GM12878 (cell line): ENCODE measurements at regions not wholly inside any gene's neighbourhood (a gene's known extent, or its start where the extent isn't known, plus 50 kb on each side); places are given as distances from the start of the nearest gene placed in this dataset.

Experiments used
- ATAC-seq: fragments of 200-7000 bp; cut with Tn5 transposase; 3 replicates; pipeline ENCODE4 v1.9.1; 2020; ENCODE audit warnings: mild to moderate bottlenecking, moderate library complexity
- BruUV-seq: library from RNA; stranded (reverse); fragments of 400-500 nt; replicated peaks from 2 replicates; lab custom pipeline; 2021; lab: Mats Ljungman, UMichigan
- CTCF ChIA-PET: fragments of 300-600 bp; sonication (Branson Sonifier 250); formaldehyde crosslinking; extraction: SDS; loops from one replicate; lab custom pipeline; 2021; ENCODE audit warnings: inconsistent platforms; lab: Yijun Ruan, JAX
- POLR2A ChIA-PET: fragments of 350-600 bp; formaldehyde crosslinking; extraction: SDS; loops from one replicate; lab custom pipeline; 2021; ENCODE audit warnings: inconsistent platforms; lab: Charles Lee
- RAD21 ChIA-PET: fragments of 300-600 bp; sonication (Branson Sonifier 250); formaldehyde crosslinking; loops from one replicate; lab custom pipeline; 2023; ENCODE audit warnings: antibody characterized with exemption; ENCODE audit not compliant: unreplicated experiment; lab: Charles Lee
- SMC1A ChIA-PET: fragments of 300-600 bp; sonication (Branson Sonifier 250); formaldehyde crosslinking; loops from one replicate; lab custom pipeline; 2023; ENCODE audit not compliant: unreplicated experiment, uncharacterized antibody; lab: Charles Lee
- DNase-seq: peaks from one replicate; pipeline ENCODE4 v3.0.0-alpha.2; 2011; ENCODE audit warnings: low read depth, low spot score
- FAIRE-seq: peaks from 3 replicates; lab custom pipeline; 2011; peaks lifted over from hg19 to GRCh38; lab: Jason Lieb, UNC
- H2AFZ ChIP-seq: 2 replicates; pipeline ENCODE4 v1.6.0; 2011; ENCODE audit warnings: low read depth, low read length, control low read depth; ENCODE audit not compliant: control insufficient read depth
- H3K27ac ChIP-seq: 2 replicates; pipeline ENCODE4 v1.5.1; 2011; ENCODE audit warnings: control low read depth; ENCODE audit not compliant: control insufficient read depth, insufficient read depth
- H3K27me3 ChIP-seq, 2 experiments: replicated peaks in 1 of 2; 2 replicates each; pipeline versions ENCODE4 v1.6.0 to v1.6.1; 2011; ENCODE audit warnings: low read length in 1 of 2; ENCODE audit not compliant: control insufficient read depth in 2 of 2, insufficient read depth in 2 of 2
- H3K36me3 ChIP-seq, 2 experiments: 2 replicates each; pipeline ENCODE4 v1.5.1; 2011; ENCODE audit warnings: low read length in 1 of 2; ENCODE audit not compliant: control insufficient read depth in 2 of 2, insufficient read depth in 2 of 2
- H3K4me1 ChIP-seq: 2 replicates; pipeline ENCODE4 v1.6.1; 2011; ENCODE audit warnings: mild to moderate bottlenecking, low read length, moderate library complexity, mixed read lengths; ENCODE audit not compliant: control insufficient read depth, insufficient read depth
- H3K4me2 ChIP-seq: 2 replicates; pipeline ENCODE4 v1.6.0; 2011; ENCODE audit warnings: control low read depth; ENCODE audit not compliant: control insufficient read depth, insufficient read depth
- H3K4me3 ChIP-seq: fragments of 200-600 bp; sonication (generic); 2 replicates; pipeline ENCODE4 v1.5.1; 2016
- H3K79me2 ChIP-seq: 2 replicates; pipeline ENCODE4 v1.6.0; 2011; ENCODE audit warnings: low read length; ENCODE audit not compliant: control insufficient read depth, insufficient read depth
- H3K9ac ChIP-seq: 2 replicates; pipeline ENCODE4 v1.8.0; 2011; ENCODE audit warnings: low read length, control low read depth, mixed read lengths; ENCODE audit not compliant: control insufficient read depth, insufficient read depth
- H3K9me3 ChIP-seq: replicated peaks from 3 replicates; pipeline ENCODE4 v1.5.1; 2011; ENCODE audit warnings: mild to moderate bottlenecking, low read length; ENCODE audit not compliant: control insufficient read depth, insufficient read depth
- H4K20me1 ChIP-seq: 2 replicates; pipeline ENCODE4 v1.6.0; 2011; ENCODE audit not compliant: control insufficient read depth, insufficient read depth
- CBX5 ChIP-seq: sonication (generic); IDR thresholded peaks from 2 replicates; pipeline ENCODE4 v1.6.1; 2016; ENCODE audit warnings: low read depth, moderate library complexity, mild to moderate bottlenecking, inconsistent platforms
- CREM ChIP-seq: IDR thresholded peaks from 2 replicates; pipeline ENCODE4 v1.6.1; 2014; ENCODE audit warnings: antibody characterized with exemption, low read depth
- EED ChIP-seq: sonication (generic); IDR thresholded peaks from 2 replicates; pipeline ENCODE4 v1.6.1; 2016; ENCODE audit warnings: antibody characterized with exemption, low read depth
- EZH2 ChIP-seq: IDR thresholded peaks from 2 replicates; pipeline ENCODE4 v1.6.1; 2012; ENCODE audit warnings: low read depth, mild to moderate bottlenecking, control low read depth, inconsistent platforms, low read length, borderline replicate concordance; ENCODE audit not compliant: control insufficient read depth
- GABPA ChIP-seq: IDR thresholded peaks from 2 replicates; pipeline ENCODE4 v1.6.1; 2014; ENCODE audit warnings: antibody characterized with exemption, low read depth, mild to moderate bottlenecking, inconsistent platforms
- IKZF2 ChIP-seq, 2 experiments: fragments of 450-650 bp; IDR thresholded peaks; 2 replicates each; pipeline ENCODE4 v1.6.1; 2017; ENCODE audit warnings: mild to moderate bottlenecking in 2 of 2, moderate library complexity in 2 of 2
- MTA2 ChIP-seq: fragments of 450-650 bp; IDR thresholded peaks from 2 replicates; pipeline ENCODE4 v1.6.1; 2016; ENCODE audit warnings: low read depth, mild to moderate bottlenecking, moderate library complexity
- MYB ChIP-seq: fragments of 150-350 bp; IDR thresholded peaks from 2 replicates; pipeline ENCODE4 v1.6.1; 2014; ENCODE audit warnings: mild to moderate bottlenecking, low read depth, low read length, borderline replicate concordance
- NBN ChIP-seq: fragments of 450-650 bp; IDR thresholded peaks from 2 replicates; pipeline ENCODE4 v1.6.1; 2016
- NR2C2 ChIP-seq: IDR thresholded peaks from 2 replicates; pipeline ENCODE4 v1.6.1; 2011; ENCODE audit warnings: borderline replicate concordance, low read depth; ENCODE audit not compliant: control insufficient read depth, insufficient read length
- PBX3 ChIP-seq: IDR thresholded peaks from 2 replicates; pipeline ENCODE4 v1.6.1; 2011; ENCODE audit warnings: mild to moderate bottlenecking, low read depth, low read length, moderate library complexity; ENCODE audit not compliant: insufficient replicate concordance
- RBBP5 ChIP-seq: fragments of 200-600 bp; sonication (generic); conservative IDR thresholded peaks from 2 replicates; pipeline ENCODE4 v1.6.1; 2016
- TBL1XR1 ChIP-seq: IDR thresholded peaks from 2 replicates; pipeline ENCODE4 v1.6.1; 2012; ENCODE audit warnings: low read depth, low read length, improper control_type of control experiment
- TCF3 ChIP-seq: IDR thresholded peaks from 2 replicates; pipeline ENCODE4 v1.6.1; 2012; ENCODE audit warnings: low read depth, mild to moderate bottlenecking, low read length, borderline replicate concordance; ENCODE audit not compliant: insufficient read depth
- USF1 ChIP-seq: IDR thresholded peaks from 2 replicates; pipeline ENCODE4 v1.6.1; 2011; ENCODE audit warnings: borderline replicate concordance, low read depth, mild to moderate bottlenecking, moderate library complexity, mixed read lengths, low read length; ENCODE audit not compliant: insufficient read depth; ENCODE audit errors: extremely low read length
- WGBS: methylation state at CpG from one replicate; pipeline ENCODE4 v1.1.6; 2016; ENCODE audit warnings: low lambda C conversion rate; ENCODE audit not compliant: insufficient replicate concordance, insufficient coverage; ENCODE audit errors: missing lambda C conversion rate; 5-methylcytosine and 5-hydroxymethylcytosine counted together
- in situ Hi-C: fragments of 300-500 bp; cut with MboI; formaldehyde crosslinking; loops from 9 replicates; pipeline ENCODE4 v1.14.3; 2018; ENCODE audit warnings: mixed read lengths
- intact Hi-C: fragments of 100-400 bp; cut with micrococcal nuclease; formaldehyde crosslinking; loops from one replicate; pipeline ENCODE4 v1.14.2; 2022; ENCODE audit not compliant: unreplicated experiment
- TF ChIP-seq, protein P1 (sequence below): fragments of 450-650 bp; formaldehyde crosslinking; IDR thresholded peaks from 2 replicates; pipeline ENCODE4 v1.4.0; 2020; ENCODE audit warnings: mild to moderate bottlenecking, moderate library complexity
- TF ChIP-seq, protein P2 (sequence below): IDR thresholded peaks from 2 replicates; pipeline ENCODE4 v1.6.1; 2011; ENCODE audit warnings: borderline replicate concordance, low read depth, mild to moderate bottlenecking, moderate library complexity, low read length; ENCODE audit not compliant: insufficient read depth, poor library complexity, severe bottlenecking

- WGBS = 50% methylated on average over 6 of the region's 6 CpGs
- no peaks in the 10 kb centered on the region for H4K20me1 ChIP-seq
- in situ Hi-C loops = no loop called here
- no peak for TF ChIP-seq GABPA
- TF ChIP-seq NBN = no peak
- TF ChIP-seq NR2C2 = no peak
- no peak for TF ChIP-seq PBX3
- TF ChIP-seq EZH2 = no peak
- TF ChIP-seq, protein P1, sequence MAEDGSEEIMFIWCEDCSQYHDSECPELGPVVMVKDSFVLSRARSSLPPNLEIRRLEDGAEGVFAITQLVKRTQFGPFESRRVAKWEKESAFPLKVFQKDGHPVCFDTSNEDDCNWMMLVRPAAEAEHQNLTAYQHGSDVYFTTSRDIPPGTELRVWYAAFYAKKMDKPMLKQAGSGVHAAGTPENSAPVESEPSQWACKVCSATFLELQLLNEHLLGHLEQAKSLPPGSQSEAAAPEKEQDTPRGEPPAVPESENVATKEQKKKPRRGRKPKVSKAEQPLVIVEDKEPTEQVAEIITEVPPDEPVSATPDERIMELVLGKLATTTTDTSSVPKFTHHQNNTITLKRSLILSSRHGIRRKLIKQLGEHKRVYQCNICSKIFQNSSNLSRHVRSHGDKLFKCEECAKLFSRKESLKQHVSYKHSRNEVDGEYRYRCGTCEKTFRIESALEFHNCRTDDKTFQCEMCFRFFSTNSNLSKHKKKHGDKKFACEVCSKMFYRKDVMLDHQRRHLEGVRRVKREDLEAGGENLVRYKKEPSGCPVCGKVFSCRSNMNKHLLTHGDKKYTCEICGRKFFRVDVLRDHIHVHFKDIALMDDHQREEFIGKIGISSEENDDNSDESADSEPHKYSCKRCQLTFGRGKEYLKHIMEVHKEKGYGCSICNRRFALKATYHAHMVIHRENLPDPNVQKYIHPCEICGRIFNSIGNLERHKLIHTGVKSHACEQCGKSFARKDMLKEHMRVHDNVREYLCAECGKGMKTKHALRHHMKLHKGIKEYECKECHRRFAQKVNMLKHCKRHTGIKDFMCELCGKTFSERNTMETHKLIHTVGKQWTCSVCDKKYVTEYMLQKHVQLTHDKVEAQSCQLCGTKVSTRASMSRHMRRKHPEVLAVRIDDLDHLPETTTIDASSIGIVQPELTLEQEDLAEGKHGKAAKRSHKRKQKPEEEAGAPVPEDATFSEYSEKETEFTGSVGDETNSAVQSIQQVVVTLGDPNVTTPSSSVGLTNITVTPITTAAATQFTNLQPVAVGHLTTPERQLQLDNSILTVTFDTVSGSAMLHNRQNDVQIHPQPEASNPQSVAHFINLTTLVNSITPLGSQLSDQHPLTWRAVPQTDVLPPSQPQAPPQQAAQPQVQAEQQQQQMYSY (CRISPR knock-in tag) = no peak
- no peak for TF ChIP-seq EED
- no peak for TF ChIP-seq CREM
- no peak for TF ChIP-seq USF1
- no peak for TF ChIP-seq CBX5
- TF ChIP-seq MYB = no peak
- TF ChIP-seq TBL1XR1 = no peak
- TF ChIP-seq, protein P2, sequence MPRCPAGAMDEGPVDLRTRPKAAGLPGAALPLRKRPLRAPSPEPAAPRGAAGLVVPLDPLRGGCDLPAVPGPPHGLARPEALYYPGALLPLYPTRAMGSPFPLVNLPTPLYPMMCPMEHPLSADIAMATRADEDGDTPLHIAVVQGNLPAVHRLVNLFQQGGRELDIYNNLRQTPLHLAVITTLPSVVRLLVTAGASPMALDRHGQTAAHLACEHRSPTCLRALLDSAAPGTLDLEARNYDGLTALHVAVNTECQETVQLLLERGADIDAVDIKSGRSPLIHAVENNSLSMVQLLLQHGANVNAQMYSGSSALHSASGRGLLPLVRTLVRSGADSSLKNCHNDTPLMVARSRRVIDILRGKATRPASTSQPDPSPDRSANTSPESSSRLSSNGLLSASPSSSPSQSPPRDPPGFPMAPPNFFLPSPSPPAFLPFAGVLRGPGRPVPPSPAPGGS = no peak
- no peak for TF ChIP-seq MTA2
- TF ChIP-seq RBBP5 = no peak
- no peak for TF ChIP-seq IKZF2 (IDR thresholded peaks at IDR 0.05)
- TF ChIP-seq TCF3 = no peak
- TF ChIP-seq, all 136 proteins: peak for 0
- no peak overlapping the region for H3K4me2 ChIP-seq
- SMC1A ChIA-PET = no interaction called here
- peaks cover 10% of the 10 kb centered on the region; the same call in 1 of the 2 replicates for H3K4me1 ChIP-seq
- peaks cover 2% of the 10 kb centered on the region; the same call in 2 of the 3 replicates for H3K9me3 ChIP-seq
- FAIRE-seq (no peak), DNase-seq (no peak), ATAC-seq (no peak)
- no peak overlapping the region for H2AFZ ChIP-seq
- H3K27ac ChIP-seq = no peak overlapping the region
- CTCF ChIA-PET = no interaction called here
- H3K36me3 ChIP-seq = no peaks in the 10 kb centered on the region
- POLR2A ChIA-PET = no interaction called here
- no TSS peak for BruUV-seq
- no peak overlapping the region for H3K9ac ChIP-seq
- intact Hi-C loops = no loop called here
- no peak overlapping the region for H3K4me3 ChIP-seq
- no peaks in the 10 kb centered on the region for H3K79me2 ChIP-seq
- H3K27me3 ChIP-seq = no peaks in the 10 kb centered on the region
- RAD21 ChIA-PET = no interaction called here
Measured at GRCh38 chr10:7048061-7048460, 362.8 kb downstream of the SFMBT2 start.
